RPMI7951 (cell line): ENCODE measurements at regions not wholly inside any gene's neighbourhood (a gene's known extent, or its start where the extent isn't known, plus 50 kb on each side); places are given as distances from the start of the nearest gene placed in this dataset.

Experiments
- DNase-seq: peaks from one replicate; pipeline ENCODE4 v3.0.0-alpha.2; 2012; ENCODE audit warnings: low read depth

- DNase-seq = no peak
These were observed 663.6 kb downstream of the BCL11B start for GRCh38 chr14:98608071-98609060.

GRCh38 chr14:98612434-98613200 is 659.4 kb downstream of the BCL11B start:
- no peak for DNase-seq

GRCh38 chr14:98614741-98615140 is 657.3 kb downstream of the BCL11B start:
- DNase-seq = no peak

GRCh38 chr14:98622208-98623051 is 649.6 kb downstream of the BCL11B start:
- DNase-seq = peak; percentile 0

- no peak for DNase-seq
These were observed 648.1 kb downstream of the BCL11B start for GRCh38 chr14:98623788-98624415.

GRCh38 chr14:98633380-98633779 is 638.6 kb downstream of the BCL11B start:
- DNase-seq = peak; percentile 7

- no peak for DNase-seq
These were observed 637.8 kb downstream of the BCL11B start for GRCh38 chr14:98634043-98634820.

GRCh38 chr14:98638366-98638765 is 633.6 kb downstream of the BCL11B start:
- DNase-seq = no peak

- no peak for DNase-seq
These were observed 624.2 kb downstream of the BCL11B start for GRCh38 chr14:98647754-98648153.

GRCh38 chr14:98651037-98651436 is 621.0 kb downstream of the BCL11B start:
- DNase-seq = no peak

GRCh38 chr14:98665007-98665406 is 607.0 kb downstream of the BCL11B start:
- no peak for DNase-seq

- no peak for DNase-seq
These were observed 605.5 kb downstream of the BCL11B start for GRCh38 chr14:98666545-98666944.

GRCh38 chr14:98682033-98682432 is 590.0 kb downstream of the BCL11B start:
- DNase-seq = no peak

- DNase-seq = no peak
These were observed 589.3 kb downstream of the BCL11B start for GRCh38 chr14:98682726-98683125.

- no peak for DNase-seq
These were observed 587.5 kb downstream of the BCL11B start for GRCh38 chr14:98684468-98684867.

GRCh38 chr14:98685725-98686124 is 586.3 kb downstream of the BCL11B start:
- DNase-seq = no peak

GRCh38 chr14:98688446-98688845 is 583.6 kb downstream of the BCL11B start:
- no peak for DNase-seq

GRCh38 chr14:98689951-98690350 is 582.0 kb downstream of the BCL11B start:
- no peak for DNase-seq

- no peak for DNase-seq
These were observed 579.2 kb downstream of the BCL11B start for GRCh38 chr14:98692832-98693231.

- no peak for DNase-seq
These were observed 577.5 kb downstream of the BCL11B start for GRCh38 chr14:98694541-98694940.

GRCh38 chr14:98695809-98696208 is 576.2 kb downstream of the BCL11B start:
- no peak for DNase-seq
